ENCODE measurements at regions not wholly inside any gene's neighbourhood (a gene's known extent, or its start where the extent isn't known, plus 50 kb on each side); places are given as distances from the start of the nearest gene placed in this dataset.

- TF ChIP-seq CERS6 (CRISPR knock-in tag; IDR thresholded peaks at IDR 0.05): no peak
- no peak for TF ChIP-seq CBX2 (IDR thresholded peaks at IDR 0.05; ENCODE audit: low read depth, low read length)
- no peak for TF ChIP-seq CBX2 (CRISPR knock-in tag; IDR thresholded peaks at IDR 0.05; ENCODE audit: low read depth)
- no peak for TF ChIP-seq TBX2 (CRISPR knock-in tag; IDR thresholded peaks at IDR 0.05; ENCODE audit: borderline replicate concordance)
- no peak for TF ChIP-seq LRRFIP1 (CRISPR knock-in tag; conservative IDR thresholded peaks at IDR 0.05)
- TF ChIP-seq ZZZ3 (CRISPR knock-in tag; IDR thresholded peaks at IDR 0.05; ENCODE audit: borderline replicate concordance): no peak
- TF ChIP-seq ZNF274 (CRISPR knock-in tag; IDR thresholded peaks at IDR 0.05): no peak
- no peak for TF ChIP-seq RAD21 (CRISPR knock-in tag; IDR thresholded peaks at IDR 0.05)
Measured at GRCh38 chr5:68426586-68426985, 211.0 kb downstream of the PIK3R1 start (continued).

- no TSS peak for BruUV-seq (replicated peaks)
- Histone ChIP-seq H3K79me2 (ENCODE audit: insufficient read depth, low read length) (no peaks in the 10 kb centered on the region), H3K4me3 (replicated peaks in 1 of 3; ENCODE audit: insufficient read depth in 1 of 3, low read depth in 2 of 3, low read length in 3 of 3) (no peak overlapping the region), H3K4me2 (ENCODE audit: low read depth, low read length) (no peak overlapping the region), H3K27me3 (ENCODE audit: control insufficient read depth in 1 of 2, insufficient read depth in 2 of 2, low read length in 2 of 2) (peaks cover 0 to 39% of the 10 kb centered on the region in 2 experiments; a peak in 4 of 5 replicates), H3K9ac (ENCODE audit: insufficient read depth, low read depth, low read length) (no peak overlapping the region), H2AFZ (ENCODE audit: low read length) (no peak overlapping the region), H3K4me1 (ENCODE audit: insufficient read depth, low read length) (no peaks in the 10 kb centered on the region), H3K9me3 (ENCODE audit: low read length) (no peaks in the 10 kb centered on the region), H3K36me3 (replicated peaks in 1 of 2; ENCODE audit: control insufficient read depth in 1 of 2, insufficient read depth in 2 of 2, low read length in 2 of 2) (no peaks in the 10 kb centered on the region), H4K20me1 (ENCODE audit: insufficient read depth, low read length) (no peaks in the 10 kb centered on the region), H3K27ac (ENCODE audit: extremely low read length, insufficient read depth, low read length) (no peak overlapping the region)
- CTCF ChIA-PET (ENCODE audit: low intra/inter-chr PET ratio, low total read pairs): no interaction called here
- intact Hi-C loops (cut with micrococcal nuclease; ENCODE audit: unreplicated experiment) (no loop called here), in situ Hi-C loops (cut with HindIII; ENCODE audit: extremely low pct_ligation_motif_present, low pct_unique_long_range_greater_than_20kb) (no loop called here)
- WGBS (ENCODE audit: low lambda C conversion rate): 48% methylated on average over 9 of the region's 9 CpGs
- POLR2A ChIA-PET: no interaction called here
- DNase-seq (ENCODE audit: low spot score): no peak
- ATAC-seq: no peak
- no peak for FAIRE-seq
- TF ChIP-seq ARID3A (IDR thresholded peaks at IDR 0.05; ENCODE audit: low read depth, low read length) (no peak), HNF4A (CRISPR knock-in tag; IDR thresholded peaks at IDR 0.05) (no peak), ZHX1 (CRISPR knock-in tag; IDR thresholded peaks at IDR 0.05; ENCODE audit: low read depth) (no peak), PCBP2 (optimal IDR thresholded peaks at IDR 0.05; ENCODE audit: low read depth, low read length, poor library complexity, severe bottlenecking) (no peak), SALL2 (CRISPR knock-in tag; IDR thresholded peaks at IDR 0.05) (no peak), SKI (IDR thresholded peaks at IDR 0.05; ENCODE audit: partially characterized antibody) (no peak), SNAI1 (CRISPR knock-in tag; IDR thresholded peaks at IDR 0.05; ENCODE audit: borderline replicate concordance) (no peak)
Measured at GRCh38 chr5:68428231-68428811, 212.8 kb downstream of the PIK3R1 start.

All from HepG2 (cell line).